HG03565 (cell line): ENCODE measurements at regions not wholly inside any gene's neighbourhood (a gene's known extent, or its start where the extent isn't known, plus 50 kb on each side); places are given as distances from the start of the nearest gene placed in this dataset.
"Not testable (repeated sequence)": the region's sequence is repeated elsewhere in the genome, so short reads cannot be mapped to it uniquely, and the experiment has no call there.

Source experiments
- ATAC-seq: cut with Tn5 transposase; IDR thresholded peaks from one replicate; pipeline ENCODE4 v1.9.1; 2021; ENCODE audit warnings: mild to moderate bottlenecking, moderate library complexity; ENCODE audit not compliant: unreplicated experiment

DNA sequence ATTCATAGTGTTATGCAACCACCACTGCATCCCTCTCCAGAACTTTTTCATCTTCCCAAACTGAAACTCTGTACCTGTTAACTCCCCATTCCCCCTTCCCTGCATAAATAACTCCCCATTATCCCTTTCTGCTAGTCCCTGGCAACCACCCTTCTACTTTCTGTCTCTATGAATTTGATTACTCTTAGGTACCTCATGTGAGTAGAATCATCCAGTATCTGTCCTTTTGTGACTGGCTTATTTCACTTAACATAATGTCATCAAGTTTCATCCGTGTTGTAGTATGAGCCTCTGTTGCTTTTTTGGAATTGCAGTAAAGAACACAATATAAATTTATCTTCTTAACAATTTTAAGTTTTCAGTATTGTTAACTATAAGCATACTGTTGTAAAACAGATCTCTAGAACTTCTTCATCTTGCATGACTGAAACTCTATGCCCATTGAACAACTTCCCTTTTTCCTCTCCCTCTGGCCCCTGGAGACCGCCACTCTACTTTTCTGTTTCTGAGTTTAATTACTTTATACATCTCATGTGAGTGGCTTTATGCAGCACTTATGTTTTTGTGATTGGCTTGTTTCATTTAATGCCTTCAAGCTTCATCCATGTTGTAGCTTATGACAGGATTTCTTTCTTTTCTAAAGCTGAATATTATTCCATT lies 87.3 kb upstream of the ABCC4 start:
- no peak for ATAC-seq

GRCh38 chr13:95391362-95391761 lies 90.1 kb upstream of the ABCC4 start:
- ATAC-seq: no peak

- ATAC-seq: no peak
Observed at GRCh38 chr13:95391785-95392184, 90.5 kb upstream of the ABCC4 start.

GRCh38 chr13:95392597-95392996 lies 91.3 kb upstream of the ABCC4 start:
- ATAC-seq: no peak

- no peak for ATAC-seq
Observed at GRCh38 chr13:95403349-95404140, 102.3 kb upstream of the ABCC4 start.

DNA sequence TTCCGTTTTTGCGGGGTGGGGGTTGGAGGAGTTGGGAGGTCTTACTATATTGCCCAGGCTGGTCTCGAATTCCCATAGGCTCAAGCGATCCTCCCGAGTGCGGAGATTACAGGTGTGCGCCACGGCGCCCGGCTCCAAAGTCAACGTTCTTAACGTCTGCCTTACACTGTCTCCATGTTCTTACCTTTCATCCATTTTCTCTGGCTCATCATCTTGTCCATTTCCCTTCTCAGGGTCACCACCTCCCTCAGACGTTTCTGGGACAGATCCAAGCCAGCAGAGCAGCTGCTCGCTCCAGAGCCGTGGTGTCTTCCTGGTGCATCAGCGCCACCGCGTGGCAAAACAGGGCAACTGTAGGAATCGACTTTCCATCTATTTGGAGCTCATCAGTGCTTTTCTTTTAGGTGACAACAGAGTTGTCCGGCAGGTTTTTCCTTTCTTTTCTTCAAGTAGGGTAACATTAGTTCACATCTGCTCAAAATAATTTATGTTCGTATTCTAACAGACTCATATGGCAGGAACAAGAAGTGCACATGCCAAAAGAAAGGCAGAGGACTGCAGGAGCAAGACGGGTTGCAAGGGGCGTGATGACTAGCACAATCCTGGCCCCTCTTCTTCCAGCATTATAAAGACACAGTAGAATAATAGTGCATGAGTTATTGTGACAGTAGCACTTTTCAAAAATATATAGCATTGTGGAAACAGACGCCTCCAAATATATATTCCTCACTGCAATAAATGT lies 103.1 kb upstream of the ABCC4 start:
- peak; percentile 91 for ATAC-seq

GRCh38 chr13:95406176-95406575 lies 104.9 kb upstream of the ABCC4 start:
- no peak for ATAC-seq

DNA sequence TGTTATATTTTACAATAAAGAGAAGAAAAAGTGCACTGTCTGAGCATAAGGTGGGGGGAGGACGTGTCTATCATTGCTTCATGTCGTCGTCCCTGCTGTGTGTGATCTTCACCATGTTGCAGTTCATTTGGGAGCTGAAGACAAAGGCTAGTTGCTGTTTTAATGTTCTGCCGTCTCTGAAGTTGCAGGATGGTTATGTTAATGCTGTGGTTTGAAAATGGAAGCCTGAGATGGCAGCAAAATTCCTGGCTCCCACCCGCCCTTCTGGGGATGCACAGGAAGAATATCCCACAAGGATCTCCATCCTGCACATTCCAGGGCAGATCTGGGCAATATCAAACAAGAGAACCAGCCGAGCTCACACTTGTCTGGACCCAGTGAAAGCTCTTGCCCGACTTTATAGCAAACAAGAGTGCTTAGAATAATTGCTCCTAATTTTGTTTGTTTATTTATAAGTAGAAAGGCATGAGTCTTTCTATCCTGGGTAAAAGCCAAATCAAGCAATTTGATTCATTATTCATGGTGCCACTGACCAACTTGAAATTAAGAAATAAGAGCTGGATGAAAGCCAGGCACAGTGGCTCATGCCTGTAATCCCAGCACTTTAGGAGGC lies 110.3 kb upstream of the ABCC4 start:
- ATAC-seq: no peak

GRCh38 chr13:95418946-95419345 lies 117.7 kb upstream of the ABCC4 start:
- ATAC-seq: no peak

DNA sequence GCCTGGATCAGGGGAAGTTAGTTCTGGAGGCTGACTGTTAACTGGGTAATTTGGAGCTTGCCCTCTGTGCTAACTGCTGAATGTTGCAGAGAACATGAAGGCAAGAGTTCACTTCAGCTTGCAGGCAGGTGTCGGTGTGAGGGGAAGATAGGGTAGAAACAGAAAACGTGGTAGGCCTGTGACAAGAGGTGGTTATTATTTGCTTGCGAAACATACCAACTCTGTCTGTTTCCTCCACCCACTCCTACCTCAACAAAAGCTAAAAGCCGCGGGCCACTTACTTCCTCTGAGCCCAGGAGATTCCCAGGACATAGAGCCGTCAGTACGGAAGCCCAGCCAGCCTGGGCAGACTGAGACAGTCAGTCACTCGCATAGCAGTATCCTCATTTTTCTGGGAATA lies 119.2 kb upstream of the ABCC4 start:
- ATAC-seq: peak; percentile 48

DNA sequence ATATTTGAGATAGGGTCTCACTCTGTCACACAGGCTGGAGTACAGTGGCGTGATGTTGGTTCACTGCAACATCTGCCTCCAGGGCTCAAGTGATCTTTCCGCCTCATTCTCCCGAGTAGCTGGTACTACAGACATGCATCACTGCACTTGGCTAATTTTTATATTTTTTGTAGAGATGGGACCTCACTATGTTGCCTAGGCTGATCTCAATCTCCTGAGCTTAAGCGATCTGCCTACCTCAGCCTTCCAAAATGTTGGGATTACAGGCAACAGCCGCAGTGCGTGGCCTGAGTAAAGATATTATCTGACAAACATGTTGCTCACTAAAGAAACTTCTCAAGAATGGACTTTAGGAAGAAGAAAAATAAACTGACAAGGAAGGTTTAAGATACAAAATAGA lies 125.4 kb upstream of the ABCC4 start:
- no peak for ATAC-seq

- not testable (repeated sequence) for ATAC-seq
Observed at GRCh38 chr13:95430525-95430924, 122.0 kb upstream of the CLDN10 start.

- no peak for ATAC-seq
Observed at GRCh38 chr13:95432141-95432540, 120.4 kb upstream of the CLDN10 start.

GRCh38 chr13:95433537-95433936 lies 119.0 kb upstream of the CLDN10 start:
- no peak for ATAC-seq

DNA sequence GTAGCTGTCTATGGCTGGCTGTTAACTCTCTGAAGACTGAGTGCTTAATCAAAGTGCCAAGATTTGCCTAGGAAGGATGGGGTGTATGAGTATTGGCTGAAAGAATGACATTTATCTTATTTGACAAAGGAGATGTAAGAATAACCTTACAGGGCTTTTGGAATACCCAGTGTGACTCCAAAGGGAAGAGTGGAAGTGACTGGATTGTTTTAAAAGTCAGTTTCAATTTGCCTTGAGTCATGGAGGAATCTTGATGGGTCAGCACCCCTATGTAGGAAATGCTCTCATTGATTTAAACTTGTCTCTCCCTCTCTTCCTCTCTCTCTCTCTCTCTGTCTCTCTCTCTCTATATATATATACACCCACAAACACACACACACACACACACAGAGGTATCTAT lies 118.4 kb upstream of the CLDN10 start:
- no peak for ATAC-seq

DNA sequence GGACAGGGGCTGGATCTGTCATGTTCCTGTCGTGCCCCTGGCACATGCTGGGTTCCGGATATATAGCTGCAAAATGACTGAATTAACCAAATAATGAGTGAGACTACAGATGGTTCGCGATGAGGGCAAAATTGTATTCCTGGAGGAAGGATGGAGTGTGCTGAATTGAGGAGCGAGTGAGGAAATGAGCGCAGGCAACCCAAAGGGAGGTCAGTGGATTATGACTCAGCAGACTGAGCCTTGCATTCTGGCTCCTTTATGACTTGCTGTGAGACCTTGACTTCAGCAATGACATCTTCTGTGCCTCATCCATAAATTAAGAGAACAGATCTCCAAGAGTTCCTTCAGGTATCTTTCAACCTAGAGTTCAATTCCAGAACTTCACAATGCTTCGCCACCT lies 115.0 kb upstream of the CLDN10 start:
- no peak for ATAC-seq

DNA sequence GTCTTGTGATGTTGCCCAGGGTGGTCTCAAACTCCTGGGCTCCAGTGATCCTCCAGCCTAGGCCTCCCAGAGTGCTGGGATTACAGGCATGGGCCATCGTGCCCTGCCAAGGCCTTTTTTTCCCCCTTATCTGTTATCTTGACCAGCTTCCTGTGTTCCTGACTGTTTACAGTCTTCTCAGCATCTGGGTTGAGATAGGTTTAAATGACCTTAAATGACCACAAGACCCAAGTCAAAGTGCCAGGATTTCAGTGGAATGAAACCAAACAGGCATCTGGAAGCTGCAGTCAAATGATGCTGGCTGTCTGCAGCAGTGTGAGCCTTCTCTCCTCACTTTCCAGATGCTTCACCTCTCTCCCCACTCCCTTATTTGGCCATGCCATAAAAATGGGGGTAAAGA lies 114.2 kb upstream of the CLDN10 start:
- no peak for ATAC-seq

- no peak for ATAC-seq
Observed at GRCh38 chr13:95440441-95441088, 112.0 kb upstream of the CLDN10 start.

DNA sequence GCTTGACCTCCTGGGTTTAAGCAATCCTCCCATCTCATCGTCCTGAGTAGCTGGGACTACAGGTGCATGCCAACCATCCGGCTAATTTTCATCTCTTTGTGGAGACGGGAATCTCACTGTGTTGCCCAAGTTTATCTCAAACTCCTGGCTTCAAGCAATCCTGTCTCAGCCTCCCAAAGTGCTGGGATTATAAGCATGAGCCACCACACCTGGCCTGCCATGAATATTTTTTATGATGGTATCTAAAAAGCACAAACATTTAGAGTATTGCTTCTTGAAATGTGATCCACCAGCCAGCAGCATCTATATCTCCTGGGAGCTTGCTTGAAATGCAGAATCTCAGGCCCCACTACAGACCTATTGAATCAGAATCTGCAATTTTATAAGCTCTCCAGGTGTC lies 111.2 kb upstream of the CLDN10 start:
- no peak for ATAC-seq

- no peak for ATAC-seq
Observed at GRCh38 chr13:95444006-95444730, 108.4 kb upstream of the CLDN10 start.
